ENCODE measurements at regions not wholly inside any gene's neighbourhood (a gene's known extent, or its start where the extent isn't known, plus 50 kb on each side); places are given as distances from the start of the nearest gene placed in this dataset.

DNA sequence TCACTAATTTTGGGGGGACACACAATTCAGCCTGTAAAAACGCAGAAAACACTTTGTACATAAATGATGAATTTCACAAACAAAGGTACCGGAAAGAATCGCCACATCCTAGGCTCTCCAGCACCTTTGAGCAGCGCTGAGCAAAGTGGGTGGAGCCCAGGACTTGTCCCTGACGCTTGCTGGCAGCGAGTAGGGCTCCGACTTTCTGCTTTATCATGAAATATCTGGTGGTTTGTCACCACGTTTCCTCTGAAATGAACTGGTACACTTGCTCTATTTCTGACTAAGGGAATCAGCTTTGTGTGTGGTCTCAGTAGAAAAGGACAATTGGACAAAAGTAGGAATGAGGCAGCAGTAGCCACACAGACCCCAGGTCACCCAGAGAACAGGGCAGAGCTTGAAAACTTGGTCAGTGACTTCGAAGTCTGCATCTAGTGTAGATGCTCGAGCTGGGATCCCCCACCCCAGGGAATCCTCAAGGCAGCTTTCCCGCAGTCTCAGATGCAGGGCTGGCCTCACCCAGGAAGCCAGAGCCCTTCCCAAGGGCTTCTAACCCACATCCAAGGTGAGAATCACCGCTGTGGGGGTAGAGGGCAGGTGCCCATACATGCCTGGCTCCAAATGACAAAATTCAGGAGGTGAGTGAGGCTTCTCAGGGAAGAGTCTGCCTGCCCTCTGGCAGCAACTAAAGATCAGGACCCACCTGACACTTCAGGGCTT is 85.3 kb upstream of the SOX1 start:
- no peak for DNase-seq

DNA sequence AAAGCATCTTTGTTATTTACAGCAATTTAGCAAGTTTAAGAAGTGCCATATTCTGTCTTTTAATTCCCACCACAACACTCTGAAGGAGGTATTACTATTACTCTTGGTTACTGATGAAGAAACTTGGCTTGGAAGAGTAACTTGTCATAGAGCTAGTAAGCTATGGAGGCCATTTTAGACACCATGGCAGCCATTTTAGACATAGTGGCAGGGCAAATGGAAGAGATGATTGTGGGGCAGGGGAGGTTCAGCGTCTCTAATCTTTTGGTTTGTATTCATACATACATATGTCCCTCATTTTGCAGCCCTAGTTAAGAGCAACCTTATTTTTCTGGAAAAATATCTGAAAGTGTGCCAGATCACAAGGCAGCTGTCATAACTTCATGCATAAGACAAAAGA is 82.6 kb upstream of the SOX1 start:
- no peak overlapping the region for H3K27ac Mint-ChIP-seq
- H3K4me3 Mint-ChIP-seq: no peak overlapping the region
- H3K4me1 Mint-ChIP-seq (ENCODE audit: low read depth): no peaks in the 10 kb centered on the region
- DNase-seq: no peak
- peaks cover 9% of the 10 kb centered on the region for H3K27me3 Mint-ChIP-seq (ENCODE audit: low read depth)
- intact Hi-C loops (cut with micrococcal nuclease): no loop called here
- H3K9me3 Mint-ChIP-seq: peaks cover 4% of the 10 kb centered on the region
- no peaks in the 10 kb centered on the region for H3K36me3 Mint-ChIP-seq (ENCODE audit: low read depth)
- CTCF ChIA-PET: no interaction called here

More for the DNA sequence above, 85.3 kb upstream of the SOX1 start:
- CTCF ChIA-PET: no interaction called here
- H3K4me1 Mint-ChIP-seq (ENCODE audit: low read depth): no peaks in the 10 kb centered on the region
- no peaks in the 10 kb centered on the region for H3K36me3 Mint-ChIP-seq (ENCODE audit: low read depth)
- no peaks in the 10 kb centered on the region for H3K9me3 Mint-ChIP-seq
- no peak overlapping the region for H3K27ac Mint-ChIP-seq
- H3K4me3 Mint-ChIP-seq: no peak overlapping the region
- intact Hi-C loops (cut with micrococcal nuclease): no loop called here
- H3K27me3 Mint-ChIP-seq (ENCODE audit: low read depth): peaks cover 17% of the 10 kb centered on the region

DNA sequence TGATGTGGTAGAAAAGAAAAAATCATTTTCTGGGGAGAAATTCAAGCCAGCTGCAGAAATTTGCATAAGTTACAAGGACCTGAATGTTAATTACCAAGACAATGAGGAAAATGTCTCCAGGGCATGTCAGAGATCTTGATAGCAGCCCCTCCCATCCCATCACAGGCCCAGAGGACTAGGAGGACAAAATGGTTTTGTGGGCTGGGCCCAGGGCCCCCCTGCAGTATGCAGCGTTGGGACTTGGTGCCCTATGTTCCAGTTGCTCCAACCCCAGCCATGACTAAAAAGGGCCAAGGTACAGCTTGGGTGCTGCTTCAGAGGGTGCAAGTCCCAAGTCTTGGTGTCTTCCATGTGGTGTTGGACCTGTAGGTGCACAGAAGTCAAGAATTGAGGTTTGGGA is 76.6 kb upstream of the SOX1 start:
- Mint-ChIP-seq H3K4me3 (no peak overlapping the region), H3K27me3 (ENCODE audit: low read depth) (peaks cover 11% of the 10 kb centered on the region), H3K36me3 (ENCODE audit: low read depth) (peaks cover 6% of the 10 kb centered on the region), H3K27ac (no peak overlapping the region), H3K4me1 (ENCODE audit: low read depth) (no peaks in the 10 kb centered on the region), H3K9me3 (peaks cover 27% of the 10 kb centered on the region)
- intact Hi-C loops (cut with micrococcal nuclease): no loop called here
- no peak for DNase-seq
- CTCF ChIA-PET: no interaction called here

DNA sequence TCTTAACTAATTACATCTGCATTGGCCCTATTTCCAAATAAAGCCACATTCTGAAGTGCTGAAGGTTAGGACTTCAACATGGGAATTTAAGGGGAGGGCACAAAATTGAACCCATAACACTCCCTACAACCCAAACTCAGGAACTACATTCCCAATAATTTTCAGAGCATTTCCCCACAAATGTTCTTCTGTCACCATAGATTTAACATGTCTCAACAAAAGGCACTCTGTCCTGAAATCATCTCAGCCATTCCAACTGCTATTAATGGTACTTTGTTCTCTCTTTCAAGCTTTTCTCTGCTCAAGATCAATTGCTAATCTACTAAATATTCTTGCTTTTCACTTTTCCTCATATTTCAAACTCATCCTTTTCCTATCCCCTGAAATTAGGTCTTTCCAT is 74.0 kb upstream of the SOX1 start:
- Mint-ChIP-seq H3K27me3 (ENCODE audit: low read depth) (peaks cover 15% of the 10 kb centered on the region), H3K4me3 (no peak overlapping the region), H3K36me3 (ENCODE audit: low read depth) (peaks cover 6% of the 10 kb centered on the region), H3K9me3 (peaks cover 27% of the 10 kb centered on the region), H3K4me1 (ENCODE audit: low read depth) (no peaks in the 10 kb centered on the region), H3K27ac (no peak overlapping the region)
- CTCF ChIA-PET: no interaction called here
- DNase-seq: no peak
- intact Hi-C loops (cut with micrococcal nuclease): no loop called here

DNA sequence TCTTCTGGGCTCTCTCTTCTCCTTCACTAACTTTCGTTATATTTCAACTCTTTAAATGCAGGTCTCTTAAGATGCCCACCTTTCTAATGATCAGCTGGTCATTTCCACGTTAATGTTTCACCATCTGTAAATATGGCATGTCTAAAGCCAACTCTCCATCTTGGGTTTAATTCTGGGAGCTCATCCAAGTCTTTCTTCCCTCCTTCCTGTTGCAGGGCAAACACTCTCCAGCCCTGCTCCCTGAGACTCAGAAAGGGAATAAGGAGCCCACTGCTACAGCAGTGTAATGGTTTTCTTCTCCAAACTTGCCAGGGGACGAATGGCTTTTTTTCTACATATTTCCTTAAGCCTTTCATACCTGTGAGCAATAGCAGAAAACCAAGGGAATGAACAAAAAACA is 73.3 kb upstream of the SOX1 start:
- no peak overlapping the region for H3K27ac Mint-ChIP-seq
- peaks cover 17% of the 10 kb centered on the region for H3K27me3 Mint-ChIP-seq (ENCODE audit: low read depth)
- H3K4me1 Mint-ChIP-seq (ENCODE audit: low read depth): no peaks in the 10 kb centered on the region
- DNase-seq: no peak
- no peak overlapping the region for H3K4me3 Mint-ChIP-seq
- peaks cover 27% of the 10 kb centered on the region for H3K9me3 Mint-ChIP-seq
- H3K36me3 Mint-ChIP-seq (ENCODE audit: low read depth): peaks cover 6% of the 10 kb centered on the region
- CTCF ChIA-PET: no interaction called here
- intact Hi-C loops (cut with micrococcal nuclease): no loop called here

GRCh38 chr13:111994578-111994977 is 72.4 kb upstream of the SOX1 start:
- Mint-ChIP-seq H3K9me3 (peaks cover 21% of the 10 kb centered on the region), H3K27me3 (ENCODE audit: low read depth) (peaks cover 21% of the 10 kb centered on the region), H3K27ac (no peak overlapping the region), H3K4me3 (no peak overlapping the region), H3K36me3 (ENCODE audit: low read depth) (peaks cover 6% of the 10 kb centered on the region), H3K4me1 (ENCODE audit: low read depth) (no peaks in the 10 kb centered on the region)
- no peak for DNase-seq
- intact Hi-C loops (cut with micrococcal nuclease): no loop called here
- CTCF ChIA-PET: no interaction called here

DNA sequence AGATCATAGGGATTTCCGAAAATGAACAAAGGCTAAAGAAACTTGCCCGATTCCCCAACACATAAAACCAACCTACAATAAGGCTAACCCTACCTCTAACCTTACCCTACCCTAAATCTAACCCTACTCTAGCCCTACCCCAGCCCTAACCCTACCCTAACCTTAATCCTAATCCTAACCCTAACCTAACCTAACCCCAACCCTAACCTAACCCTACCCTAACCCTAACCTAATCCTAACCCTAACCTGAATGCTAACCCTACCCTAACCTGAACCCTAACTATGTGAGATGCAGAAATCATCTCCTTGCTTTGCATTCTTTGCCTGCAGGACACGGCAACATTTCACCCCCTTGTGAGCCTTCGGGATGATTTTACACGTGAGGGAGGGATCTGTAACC is 67.6 kb upstream of the SOX1 start:
- Mint-ChIP-seq H3K27ac (no peak overlapping the region), H3K4me1 (ENCODE audit: low read depth) (no peaks in the 10 kb centered on the region), H3K9me3 (no peaks in the 10 kb centered on the region), H3K4me3 (no peak overlapping the region), H3K36me3 (ENCODE audit: low read depth) (no peaks in the 10 kb centered on the region), H3K27me3 (ENCODE audit: low read depth) (peaks cover 13% of the 10 kb centered on the region)
- CTCF ChIA-PET: no interaction called here
- DNase-seq: no peak
- intact Hi-C loops (cut with micrococcal nuclease): no loop called here

GRCh38 chr13:112000888-112001287 is 66.1 kb upstream of the SOX1 start:
- Mint-ChIP-seq H3K4me3 (no peak overlapping the region), H3K27ac (no peak overlapping the region), H3K9me3 (peaks cover under 1% of the 10 kb centered on the region), H3K36me3 (ENCODE audit: low read depth) (no peaks in the 10 kb centered on the region), H3K27me3 (ENCODE audit: low read depth) (peaks cover 10% of the 10 kb centered on the region), H3K4me1 (ENCODE audit: low read depth) (no peaks in the 10 kb centered on the region)
- intact Hi-C loops (cut with micrococcal nuclease): no loop called here
- DNase-seq: no peak
- CTCF ChIA-PET: no interaction called here

GRCh38 chr13:112001571-112001970 is 65.4 kb upstream of the SOX1 start:
- H3K27ac Mint-ChIP-seq: no peak overlapping the region
- H3K9me3 Mint-ChIP-seq: peaks cover 2% of the 10 kb centered on the region
- H3K27me3 Mint-ChIP-seq (ENCODE audit: low read depth): peaks cover 6% of the 10 kb centered on the region
- H3K4me1 Mint-ChIP-seq (ENCODE audit: low read depth): no peaks in the 10 kb centered on the region
- CTCF ChIA-PET: no interaction called here
- no peaks in the 10 kb centered on the region for H3K36me3 Mint-ChIP-seq (ENCODE audit: low read depth)
- H3K4me3 Mint-ChIP-seq: no peak overlapping the region
- DNase-seq: no peak
- intact Hi-C loops (cut with micrococcal nuclease): no loop called here

DNA sequence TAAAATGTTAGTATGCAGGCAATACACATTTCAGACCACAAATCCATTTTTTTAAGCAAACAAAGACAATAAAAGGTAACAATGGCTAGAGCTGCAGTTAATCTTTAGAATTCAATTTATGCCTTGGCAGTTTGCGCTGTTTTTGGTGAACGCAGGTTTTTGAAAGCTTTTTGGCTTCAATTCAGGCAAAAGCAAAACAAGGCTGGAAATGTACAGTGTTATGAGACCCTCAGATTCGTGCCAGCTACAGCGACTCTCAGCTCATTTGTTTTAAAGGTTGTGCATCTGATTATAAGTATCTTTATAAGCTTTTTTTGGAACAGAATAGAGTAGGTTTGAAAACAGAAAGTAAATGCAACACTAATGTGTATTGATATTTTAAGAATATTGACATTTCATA is 63.6 kb upstream of the SOX1 start:
- H3K9me3 Mint-ChIP-seq: peaks cover 2% of the 10 kb centered on the region
- no peaks in the 10 kb centered on the region for H3K36me3 Mint-ChIP-seq (ENCODE audit: low read depth)
- no peaks in the 10 kb centered on the region for H3K4me1 Mint-ChIP-seq (ENCODE audit: low read depth)
- H3K27ac Mint-ChIP-seq: no peak overlapping the region
- peaks cover 6% of the 10 kb centered on the region for H3K27me3 Mint-ChIP-seq (ENCODE audit: low read depth)
- DNase-seq: no peak
- no peak overlapping the region for H3K4me3 Mint-ChIP-seq
- CTCF ChIA-PET: no interaction called here
- intact Hi-C loops (cut with micrococcal nuclease): no loop called here

DNA sequence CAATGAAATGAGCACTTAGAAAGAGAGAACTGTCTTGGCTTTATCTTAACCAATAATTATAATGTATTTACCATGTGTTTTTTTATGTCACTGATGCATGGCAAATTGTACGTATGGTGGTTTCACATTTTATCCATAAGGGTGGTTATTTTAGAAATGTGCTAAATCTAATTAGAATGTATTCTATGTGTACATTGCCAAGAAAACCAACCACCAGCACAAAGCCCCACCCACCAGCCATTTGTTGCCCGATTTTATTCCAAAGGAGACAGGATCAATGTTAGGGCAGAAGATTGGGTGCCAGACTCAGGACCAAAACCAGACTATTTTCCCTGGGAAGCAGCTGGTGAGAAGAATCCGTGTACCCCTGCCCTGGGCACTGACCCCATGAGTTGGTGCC is 63.0 kb upstream of the SOX1 start:
- no peak overlapping the region for H3K27ac Mint-ChIP-seq
- H3K9me3 Mint-ChIP-seq: peaks cover 2% of the 10 kb centered on the region
- intact Hi-C loops (cut with micrococcal nuclease): no loop called here
- CTCF ChIA-PET: no interaction called here
- no peaks in the 10 kb centered on the region for H3K36me3 Mint-ChIP-seq (ENCODE audit: low read depth)
- no peaks in the 10 kb centered on the region for H3K4me1 Mint-ChIP-seq (ENCODE audit: low read depth)
- no peak for DNase-seq
- H3K27me3 Mint-ChIP-seq (ENCODE audit: low read depth): peaks cover 4% of the 10 kb centered on the region
- no peak overlapping the region for H3K4me3 Mint-ChIP-seq

DNA sequence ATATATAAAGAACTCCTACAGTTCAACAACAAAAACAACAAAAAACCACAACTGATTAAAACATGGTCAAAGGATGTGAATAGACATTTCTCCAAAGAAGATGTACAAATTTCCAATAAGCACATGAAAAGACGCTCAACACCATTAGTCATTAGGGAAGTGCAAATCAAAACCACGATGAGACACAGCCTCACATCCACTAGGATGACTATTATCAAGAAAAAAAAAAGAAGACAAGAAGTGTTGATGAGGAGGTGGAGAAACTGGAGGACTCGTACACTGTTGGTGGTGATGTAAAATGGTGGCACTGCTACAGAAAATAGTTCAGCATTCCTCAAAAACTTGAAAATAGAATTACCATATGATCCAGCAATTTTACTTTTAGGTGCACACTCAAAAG is 61.0 kb upstream of the SOX1 start:
- H3K36me3 Mint-ChIP-seq (ENCODE audit: low read depth): no peaks in the 10 kb centered on the region
- H3K4me1 Mint-ChIP-seq (ENCODE audit: low read depth): no peaks in the 10 kb centered on the region
- peaks cover 2% of the 10 kb centered on the region for H3K9me3 Mint-ChIP-seq
- H3K27me3 Mint-ChIP-seq (ENCODE audit: low read depth): no peaks in the 10 kb centered on the region
- intact Hi-C loops (cut with micrococcal nuclease): no loop called here
- H3K4me3 Mint-ChIP-seq: no peak overlapping the region
- H3K27ac Mint-ChIP-seq: no peak overlapping the region
- no peak for DNase-seq
- CTCF ChIA-PET: no interaction called here

GRCh38 chr13:112007191-112007590 is 59.8 kb upstream of the SOX1 start:
- H3K4me1 Mint-ChIP-seq (ENCODE audit: low read depth): no peaks in the 10 kb centered on the region
- H3K27me3 Mint-ChIP-seq (ENCODE audit: low read depth): peaks cover 2% of the 10 kb centered on the region
- H3K36me3 Mint-ChIP-seq (ENCODE audit: low read depth): no peaks in the 10 kb centered on the region
- no peak overlapping the region for H3K4me3 Mint-ChIP-seq
- no peak for DNase-seq
- peaks cover 2% of the 10 kb centered on the region for H3K9me3 Mint-ChIP-seq
- H3K27ac Mint-ChIP-seq: no peak overlapping the region
- CTCF ChIA-PET: no interaction called here
- intact Hi-C loops (cut with micrococcal nuclease): no loop called here

GRCh38 chr13:112010714-112011113 is 56.2 kb upstream of the SOX1 start:
- H3K27me3 Mint-ChIP-seq (ENCODE audit: low read depth): peaks cover 2% of the 10 kb centered on the region
- CTCF ChIA-PET: no interaction called here
- peaks cover 5% of the 10 kb centered on the region for H3K9me3 Mint-ChIP-seq
- no peak overlapping the region for H3K27ac Mint-ChIP-seq
- no peaks in the 10 kb centered on the region for H3K36me3 Mint-ChIP-seq (ENCODE audit: low read depth)
- intact Hi-C loops (cut with micrococcal nuclease): no loop called here
- DNase-seq: no peak
- no peak overlapping the region for H3K4me3 Mint-ChIP-seq
- H3K4me1 Mint-ChIP-seq (ENCODE audit: low read depth): no peaks in the 10 kb centered on the region
